HCT116 (cell line): ENCODE measurements at regions not wholly inside any gene's neighbourhood (a gene's known extent, or its start where the extent isn't known, plus 50 kb on each side); places are given as distances from the start of the nearest gene placed in this dataset.

Source experiments
- ATAC-seq: fragments of 200-7000 bp; cut with Tn5 transposase; 2 replicates; pipeline ENCODE4 v1.9.1; 2020; ENCODE audit warnings: mild to moderate bottlenecking, moderate library complexity
- BruUV-seq: library from RNA; stranded (reverse); fragments of 400-500 nt; replicated peaks from 2 replicates; lab custom pipeline; 2021; lab: Mats Ljungman, UMichigan
- CTCF ChIA-PET: fragments of 300-600 bp; sonication (Branson Sonifier 250); formaldehyde crosslinking; loops from one replicate; lab custom pipeline; 2021; ENCODE audit warnings: antibody characterized with exemption; lab: Charles Lee
- POLR2A ChIA-PET: fragments of 300-600, 350-600 bp; sonication (Branson Sonifier 250); formaldehyde crosslinking; loops from one replicate; lab custom pipeline; 2021; ENCODE audit warnings: antibody characterized with exemption; lab: Charles Lee
- RAD21 ChIA-PET, 2 experiments: fragments of 300-600 bp; sonication (Branson Sonifier 250); formaldehyde crosslinking; loops; one replicate each; lab custom pipeline; 2023; ENCODE audit warnings: low total read pairs in 2 of 2; ENCODE audit not compliant: uncharacterized antibody in 2 of 2, unreplicated experiment in 2 of 2, low non-redundant PET in 1 of 2; lab: Charles Lee
- DNase-seq: peaks from one replicate; pipeline ENCODE4 v3.0.0-alpha.2; 2010; ENCODE audit warnings: low read depth, low spot score
- H2AFZ ChIP-seq: fragments of 200-600 bp; shearing (Covaris generic), sonication (generic); 2 replicates; pipeline ENCODE4 v1.6.1; 2017; ENCODE audit warnings: low read depth, mixed run types, mixed read lengths, antibody characterized with exemption, low read length; ENCODE audit not compliant: poor library complexity, severe bottlenecking
- H3K27ac ChIP-seq: 2 replicates; pipeline ENCODE4 v1.5.1; 2012; ENCODE audit warnings: low read depth, low read length
- H3K27me3 ChIP-seq: fragments of 200-600 bp; sonication (generic); 2 replicates; pipeline ENCODE4 v1.6.1; 2016; ENCODE audit warnings: mixed run types, low read length, mixed read lengths; ENCODE audit not compliant: insufficient read depth
- H3K36me3 ChIP-seq, 2 experiments: fragments of 200-500 bp in 1 of 2; fragments of 200-600 bp in 1 of 2; sonication (Bioruptor generic) in 1 of 2; sonication (generic) in 1 of 2; 2 replicates each; pipeline versions ENCODE4 v1.5.1 to v1.6.1; 2014 to 2016; ENCODE audit warnings: low read length in 2 of 2, inconsistent platforms in 1 of 2, mixed read lengths in 1 of 2, mixed run types in 1 of 2; ENCODE audit not compliant: insufficient read depth in 2 of 2, control insufficient read depth in 1 of 2
- H3K4me1 ChIP-seq, 2 experiments: fragments of 200-600 bp in 1 of 2; sonication (generic) in 1 of 2; 2 replicates each; pipeline versions ENCODE4 v1.5.1 to v1.6.1; 2012 to 2017; ENCODE audit warnings: low read length in 2 of 2, inconsistent platforms in 1 of 2, mild to moderate bottlenecking in 1 of 2, mixed read lengths in 1 of 2, mixed run types in 1 of 2, moderate library complexity in 1 of 2; ENCODE audit not compliant: insufficient read depth in 2 of 2, control insufficient read depth in 1 of 2
- H3K4me2 ChIP-seq: fragments of 200-600 bp; sonication (generic); 2 replicates; pipeline ENCODE4 v1.6.1; 2017; ENCODE audit warnings: mixed run types, low read length, mixed read lengths
- H3K4me3 ChIP-seq, 2 experiments: fragments of 200-600 bp in 1 of 2; sonication (generic) in 1 of 2; replicated peaks in 1 of 2; 2 replicates each; pipeline ENCODE4 v1.5.1; 2011 to 2016; ENCODE audit warnings: low read length in 2 of 2, control low read depth in 1 of 2, low read depth in 1 of 2, mild to moderate bottlenecking in 1 of 2, mixed read lengths in 1 of 2, mixed run types in 1 of 2
- H3K79me2 ChIP-seq: fragments of 200-600 bp; sonication (generic); 2 replicates; pipeline ENCODE4 v1.6.1; 2017; ENCODE audit warnings: mild to moderate bottlenecking, mixed run types, low read length, moderate library complexity, mixed read lengths; ENCODE audit not compliant: insufficient read depth
- H3K9ac ChIP-seq: fragments of 200-600 bp; sonication (generic); 2 replicates; pipeline ENCODE4 v1.6.1; 2016; ENCODE audit warnings: low read length, mixed read lengths
- H3K9me2 ChIP-seq: fragments of 200-600 bp; sonication (generic), shearing (Covaris generic); 2 replicates; pipeline ENCODE4 v1.6.1; 2017; ENCODE audit warnings: mixed run types, mild to moderate bottlenecking, moderate library complexity; ENCODE audit not compliant: insufficient read depth
- H3K9me3 ChIP-seq, 2 experiments: fragments of 200-500 bp in 1 of 2; fragments of 200-600 bp in 1 of 2; sonication (Bioruptor generic) in 1 of 2; sonication (generic) in 1 of 2; 2 replicates each; pipeline ENCODE4 v1.6.1; 2014 to 2017; ENCODE audit warnings: low read length in 2 of 2, mixed read lengths in 2 of 2, inconsistent platforms in 1 of 2, low read depth in 1 of 2, mild to moderate bottlenecking in 1 of 2, mixed run types in 1 of 2, moderate library complexity in 1 of 2; ENCODE audit not compliant: control insufficient read depth in 1 of 2, insufficient read depth in 1 of 2
- H4K20me1 ChIP-seq: fragments of 200-600 bp; sonication (generic), shearing (Covaris generic); 2 replicates; pipeline ENCODE4 v1.6.1; 2017; ENCODE audit warnings: mixed run types, mild to moderate bottlenecking, moderate library complexity; ENCODE audit not compliant: insufficient read depth
- CEBPB ChIP-seq: IDR thresholded peaks from 2 replicates; pipeline ENCODE4 v1.6.1; 2012; ENCODE audit warnings: low read depth
- CTCF ChIP-seq, 3 experiments: fragments of 200-600 bp in 1 of 3; sonication (generic) in 1 of 3; IDR thresholded peaks in 2 of 3; conservative IDR thresholded peaks in 1 of 3; 2 replicates each; pipeline ENCODE4 v1.5.1; 2012 to 2017; ENCODE audit warnings: low read depth in 2 of 3, low read length in 2 of 3, antibody characterized with exemption in 1 of 3, borderline replicate concordance in 1 of 3, control low read depth in 1 of 3, mild to moderate bottlenecking in 1 of 3, mixed read lengths in 1 of 3, mixed run types in 1 of 3, moderate library complexity in 1 of 3; ENCODE audit not compliant: insufficient read depth in 1 of 3
- ELF1 ChIP-seq: IDR thresholded peaks from 2 replicates; pipeline ENCODE4 v1.6.1; 2012; ENCODE audit warnings: low read depth, borderline replicate concordance
- FOSL1 ChIP-seq: IDR thresholded peaks from 2 replicates; pipeline ENCODE4 v1.6.1; 2012; ENCODE audit warnings: low read depth
- SIN3A ChIP-seq: IDR thresholded peaks from 2 replicates; pipeline ENCODE4 v1.6.1; 2012; ENCODE audit warnings: low read depth
- TCF7L2 ChIP-seq: IDR thresholded peaks from 2 replicates; pipeline ENCODE4 v1.7.0; 2011; ENCODE audit warnings: borderline replicate concordance, inconsistent platforms; ENCODE audit not compliant: insufficient read depth, insufficient read length; ENCODE audit errors: extremely low read depth
- YY1 ChIP-seq: IDR thresholded peaks from 2 replicates; pipeline ENCODE4 v1.6.1; 2011; ENCODE audit warnings: low read length, low read depth, moderate library complexity, mild to moderate bottlenecking; ENCODE audit not compliant: insufficient replicate concordance; ENCODE audit errors: extremely low read depth
- ZBTB33 ChIP-seq: IDR thresholded peaks from 2 replicates; pipeline ENCODE4 v1.6.1; 2011; ENCODE audit warnings: mild to moderate bottlenecking, low read length, moderate library complexity; ENCODE audit not compliant: insufficient replicate concordance; ENCODE audit errors: extremely low read depth
- ZFX ChIP-seq: fragments of 450-650 bp; IDR thresholded peaks from 2 replicates; pipeline ENCODE4 v1.6.1; 2017
- ZNF274 ChIP-seq: fragments of 200-500 bp; sonication (Bioruptor generic); IDR thresholded peaks from 2 replicates; pipeline ENCODE4 v1.6.1; 2014; ENCODE audit warnings: mild to moderate bottlenecking, low read depth, low read length, inconsistent platforms
- intact Hi-C: fragments of 100-400 bp; cut with micrococcal nuclease; formaldehyde crosslinking; loops from 2 replicates; pipeline ENCODE4 v1.10.0; 2022

- no TSS peak for BruUV-seq
- no peaks in the 10 kb centered on the region for H3K9me2 ChIP-seq
- H3K4me2 ChIP-seq = no peak overlapping the region
- no peak for DNase-seq
- intact Hi-C loops = no loop called here
- no peaks in the 10 kb centered on the region for H3K36me3 ChIP-seq
- no peak for ATAC-seq
- ChIA-PET POLR2A (no interaction called here), CTCF (no interaction called here), RAD21 (no interaction called here)
- no peak overlapping the region for H3K27ac ChIP-seq
- H3K4me1 ChIP-seq = peaks cover 0 to under 1% of the 10 kb centered on the region in 2 experiments; a peak in 1 of 4 replicates
- H4K20me1 ChIP-seq = no peaks in the 10 kb centered on the region
- no peaks in the 10 kb centered on the region for H3K9me3 ChIP-seq
- no peaks in the 10 kb centered on the region for H3K79me2 ChIP-seq
- H3K9ac ChIP-seq = no peak overlapping the region
- no peak overlapping the region for H3K4me3 ChIP-seq
- TF ChIP-seq ZBTB33 (no peak), SIN3A (no peak), ELF1 (no peak), YY1 (no peak), FOSL1 (no peak), TCF7L2 (no peak), CTCF (IDR thresholded peaks at IDR 0.05 in 2 of 3, conservative IDR thresholded peaks at IDR 0.05 in 1 of 3; ENCODE audit: borderline replicate concordance in 1 of 3, insufficient read depth in 1 of 3, low read depth in 2 of 3, low read length in 2 of 3) (no peak), ZFX (no peak), ZNF274 (no peak), CEBPB (no peak)
- no peaks in the 10 kb centered on the region for H3K27me3 ChIP-seq
- H2AFZ ChIP-seq = no peak overlapping the region
These were observed 154.5 kb downstream of the MYCN start for GRCh38 chr2:16094811-16095210.
